ENCODE measurements at regions not wholly inside any gene's neighbourhood (a gene's known extent, or its start where the extent isn't known, plus 50 kb on each side); places are given as distances from the start of the nearest gene placed in this dataset.

DNA sequence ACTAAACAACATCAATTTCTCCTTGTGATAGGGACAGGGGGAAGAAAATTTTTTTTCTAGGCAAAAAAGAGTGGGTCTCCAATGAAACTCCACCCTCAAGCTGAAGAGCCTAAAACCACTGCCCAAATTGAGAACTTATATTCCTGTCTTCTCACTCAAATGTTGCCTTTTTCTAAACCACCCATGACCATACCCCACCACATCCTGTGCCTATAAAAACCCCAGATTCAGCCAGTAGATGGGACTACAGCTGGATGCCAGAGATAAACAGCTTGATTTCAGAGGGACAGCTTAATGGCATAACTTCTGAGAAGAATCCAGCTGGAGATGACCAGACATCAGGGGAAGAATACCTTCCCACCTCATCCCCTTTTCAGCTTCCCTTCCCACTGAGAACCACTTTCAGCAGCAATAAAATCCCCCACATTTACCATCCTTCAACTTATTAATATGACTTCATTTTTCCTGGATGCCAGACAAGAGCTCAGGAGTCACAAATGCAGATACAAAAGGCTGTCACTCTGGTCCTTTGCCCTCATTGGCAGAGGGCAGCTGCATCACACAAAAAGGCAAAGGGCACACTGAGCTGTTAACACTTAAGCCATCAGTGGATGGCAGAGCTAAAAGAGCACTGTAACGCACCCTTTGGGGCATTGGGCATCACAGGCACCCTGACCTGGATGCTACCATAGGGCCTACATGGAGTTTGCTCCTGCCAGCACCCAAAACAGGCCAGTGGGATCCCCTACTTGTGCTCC, 972.5 kb upstream of the CTNND2 start:
- no peak overlapping the region for H3K27ac ChIP-seq (ENCODE audit: extremely low read depth, low read depth, low read length)
- no peak overlapping the region for H3K4me3 ChIP-seq (ENCODE audit: low read depth, low read length)
- TF ChIP-seq WT1 (tag by site-specific recombination; IDR thresholded peaks at IDR 0.05) (no peak), ZNF555 (tag by site-specific recombination; conservative IDR thresholded peaks at IDR 0.05) (no peak), ZBTB7A (tag by site-specific recombination; IDR thresholded peaks at IDR 0.05; ENCODE audit: low read depth) (no peak)
- ChIA-PET POLR2A (no interaction called here), CTCF (no interaction called here)
- H3K9me3 ChIP-seq (ENCODE audit: control insufficient read depth, insufficient read depth, low read depth, low read length), result no peaks in the 10 kb centered on the region
- no peaks in the 10 kb centered on the region for H3K4me1 ChIP-seq (ENCODE audit: control insufficient read depth, insufficient read depth, low read length)
- no peaks in the 10 kb centered on the region for H3K36me3 ChIP-seq (ENCODE audit: control insufficient read depth in 2 of 2, insufficient read depth in 1 of 2, low read length in 2 of 2)

DNA sequence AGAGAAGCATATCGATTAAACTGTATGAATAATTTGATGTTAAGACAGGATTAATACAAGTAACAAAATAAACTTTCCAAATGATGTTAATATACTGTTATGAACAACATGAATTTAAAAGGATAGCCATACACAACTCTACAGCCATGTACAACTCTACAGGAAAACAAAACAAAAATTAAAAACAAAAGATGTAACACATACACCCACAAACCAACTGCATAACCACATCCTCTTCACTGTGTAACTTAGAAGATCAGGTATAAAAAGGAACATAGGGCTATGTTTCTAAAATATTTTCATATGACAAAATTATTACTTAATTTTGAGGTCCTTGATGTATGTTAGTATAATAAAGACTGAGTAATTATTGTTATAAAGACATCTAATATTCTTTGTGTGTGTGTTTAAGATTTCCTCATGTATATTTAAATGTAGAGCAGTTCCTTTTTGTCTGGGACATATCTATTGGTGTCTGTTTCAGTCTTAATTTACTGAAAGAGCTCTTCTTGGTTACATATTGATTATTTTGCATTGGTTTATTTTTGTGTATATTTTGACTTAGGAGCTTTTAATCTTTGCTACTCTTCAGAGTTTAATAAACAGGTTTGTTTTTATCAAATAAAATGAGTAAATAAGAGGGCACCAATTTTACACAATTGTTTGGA, 966.8 kb upstream of the CTNND2 start:
- no peak overlapping the region for H3K4me3 ChIP-seq (ENCODE audit: low read depth, low read length)
- H3K36me3 ChIP-seq (ENCODE audit: control insufficient read depth in 2 of 2, insufficient read depth in 1 of 2, low read length in 2 of 2), result no peaks in the 10 kb centered on the region
- H3K9me3 ChIP-seq (ENCODE audit: control insufficient read depth, insufficient read depth, low read depth, low read length), result no peaks in the 10 kb centered on the region
- CTCF ChIA-PET, result no interaction called here
- H3K27ac ChIP-seq (ENCODE audit: extremely low read depth, low read depth, low read length), result no peak overlapping the region
- TF ChIP-seq, protein P1, sequence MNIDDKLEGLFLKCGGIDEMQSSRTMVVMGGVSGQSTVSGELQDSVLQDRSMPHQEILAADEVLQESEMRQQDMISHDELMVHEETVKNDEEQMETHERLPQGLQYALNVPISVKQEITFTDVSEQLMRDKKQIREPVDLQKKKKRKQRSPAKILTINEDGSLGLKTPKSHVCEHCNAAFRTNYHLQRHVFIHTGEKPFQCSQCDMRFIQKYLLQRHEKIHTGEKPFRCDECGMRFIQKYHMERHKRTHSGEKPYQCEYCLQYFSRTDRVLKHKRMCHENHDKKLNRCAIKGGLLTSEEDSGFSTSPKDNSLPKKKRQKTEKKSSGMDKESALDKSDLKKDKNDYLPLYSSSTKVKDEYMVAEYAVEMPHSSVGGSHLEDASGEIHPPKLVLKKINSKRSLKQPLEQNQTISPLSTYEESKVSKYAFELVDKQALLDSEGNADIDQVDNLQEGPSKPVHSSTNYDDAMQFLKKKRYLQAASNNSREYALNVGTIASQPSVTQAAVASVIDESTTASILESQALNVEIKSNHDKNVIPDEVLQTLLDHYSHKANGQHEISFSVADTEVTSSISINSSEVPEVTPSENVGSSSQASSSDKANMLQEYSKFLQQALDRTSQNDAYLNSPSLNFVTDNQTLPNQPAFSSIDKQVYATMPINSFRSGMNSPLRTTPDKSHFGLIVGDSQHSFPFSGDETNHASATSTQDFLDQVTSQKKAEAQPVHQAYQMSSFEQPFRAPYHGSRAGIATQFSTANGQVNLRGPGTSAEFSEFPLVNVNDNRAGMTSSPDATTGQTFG (tag by site-specific recombination; IDR thresholded peaks at IDR 0.05; ENCODE audit: borderline replicate concordance), result no peak
- TF ChIP-seq SALL2 (tag by site-specific recombination; IDR thresholded peaks at IDR 0.05; ENCODE audit: borderline replicate concordance), result no peak
- no peak for TF ChIP-seq ZFP3 (tag by site-specific recombination; IDR thresholded peaks at IDR 0.05; ENCODE audit: low read depth)
- no peak for TF ChIP-seq ZNF660 (tag by site-specific recombination; IDR thresholded peaks at IDR 0.05)
- TF ChIP-seq, protein P2, sequence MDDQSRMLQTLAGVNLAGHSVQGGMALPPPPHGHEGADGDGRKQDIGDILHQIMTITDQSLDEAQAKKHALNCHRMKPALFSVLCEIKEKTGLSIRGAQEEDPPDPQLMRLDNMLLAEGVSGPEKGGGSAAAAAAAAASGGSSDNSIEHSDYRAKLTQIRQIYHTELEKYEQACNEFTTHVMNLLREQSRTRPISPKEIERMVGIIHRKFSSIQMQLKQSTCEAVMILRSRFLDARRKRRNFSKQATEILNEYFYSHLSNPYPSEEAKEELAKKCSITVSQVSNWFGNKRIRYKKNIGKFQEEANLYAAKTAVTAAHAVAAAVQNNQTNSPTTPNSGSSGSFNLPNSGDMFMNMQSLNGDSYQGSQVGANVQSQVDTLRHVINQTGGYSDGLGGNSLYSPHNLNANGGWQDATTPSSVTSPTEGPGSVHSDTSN (CRISPR knock-in tag; IDR thresholded peaks at IDR 0.05), result no peak
- TF ChIP-seq SP2 (tag by site-specific recombination; IDR thresholded peaks at IDR 0.05), result no peak
- no peak for TF ChIP-seq GLI2 (tag by site-specific recombination; IDR thresholded peaks at IDR 0.05; ENCODE audit: borderline replicate concordance, low read depth)
- TF ChIP-seq ZFP69B (tag by site-specific recombination; IDR thresholded peaks at IDR 0.05), result no peak
- no peak for TF ChIP-seq ZNF530 (tag by site-specific recombination; IDR thresholded peaks at IDR 0.05; ENCODE audit: low read depth)
- TF ChIP-seq ZNF133 (tag by site-specific recombination; IDR thresholded peaks at IDR 0.05), result no peak
- TF ChIP-seq, protein P3, sequence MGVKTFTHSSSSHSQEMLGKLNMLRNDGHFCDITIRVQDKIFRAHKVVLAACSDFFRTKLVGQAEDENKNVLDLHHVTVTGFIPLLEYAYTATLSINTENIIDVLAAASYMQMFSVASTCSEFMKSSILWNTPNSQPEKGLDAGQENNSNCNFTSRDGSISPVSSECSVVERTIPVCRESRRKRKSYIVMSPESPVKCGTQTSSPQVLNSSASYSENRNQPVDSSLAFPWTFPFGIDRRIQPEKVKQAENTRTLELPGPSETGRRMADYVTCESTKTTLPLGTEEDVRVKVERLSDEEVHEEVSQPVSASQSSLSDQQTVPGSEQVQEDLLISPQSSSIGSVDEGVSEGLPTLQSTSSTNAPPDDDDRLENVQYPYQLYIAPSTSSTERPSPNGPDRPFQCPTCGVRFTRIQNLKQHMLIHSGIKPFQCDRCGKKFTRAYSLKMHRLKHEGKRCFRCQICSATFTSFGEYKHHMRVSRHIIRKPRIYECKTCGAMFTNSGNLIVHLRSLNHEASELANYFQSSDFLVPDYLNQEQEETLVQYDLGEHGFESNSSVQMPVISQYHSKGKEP (tag by site-specific recombination; IDR thresholded peaks at IDR 0.05), result no peak
- TF ChIP-seq ZNF391 (tag by site-specific recombination; IDR thresholded peaks at IDR 0.05; ENCODE audit: borderline replicate concordance, low read depth), result no peak
- TF ChIP-seq ZNF423 (tag by site-specific recombination; IDR thresholded peaks at IDR 0.05), result no peak
- no peak for TF ChIP-seq ZNF473 (tag by site-specific recombination; IDR thresholded peaks at IDR 0.05)
- TF ChIP-seq, protein P4, sequence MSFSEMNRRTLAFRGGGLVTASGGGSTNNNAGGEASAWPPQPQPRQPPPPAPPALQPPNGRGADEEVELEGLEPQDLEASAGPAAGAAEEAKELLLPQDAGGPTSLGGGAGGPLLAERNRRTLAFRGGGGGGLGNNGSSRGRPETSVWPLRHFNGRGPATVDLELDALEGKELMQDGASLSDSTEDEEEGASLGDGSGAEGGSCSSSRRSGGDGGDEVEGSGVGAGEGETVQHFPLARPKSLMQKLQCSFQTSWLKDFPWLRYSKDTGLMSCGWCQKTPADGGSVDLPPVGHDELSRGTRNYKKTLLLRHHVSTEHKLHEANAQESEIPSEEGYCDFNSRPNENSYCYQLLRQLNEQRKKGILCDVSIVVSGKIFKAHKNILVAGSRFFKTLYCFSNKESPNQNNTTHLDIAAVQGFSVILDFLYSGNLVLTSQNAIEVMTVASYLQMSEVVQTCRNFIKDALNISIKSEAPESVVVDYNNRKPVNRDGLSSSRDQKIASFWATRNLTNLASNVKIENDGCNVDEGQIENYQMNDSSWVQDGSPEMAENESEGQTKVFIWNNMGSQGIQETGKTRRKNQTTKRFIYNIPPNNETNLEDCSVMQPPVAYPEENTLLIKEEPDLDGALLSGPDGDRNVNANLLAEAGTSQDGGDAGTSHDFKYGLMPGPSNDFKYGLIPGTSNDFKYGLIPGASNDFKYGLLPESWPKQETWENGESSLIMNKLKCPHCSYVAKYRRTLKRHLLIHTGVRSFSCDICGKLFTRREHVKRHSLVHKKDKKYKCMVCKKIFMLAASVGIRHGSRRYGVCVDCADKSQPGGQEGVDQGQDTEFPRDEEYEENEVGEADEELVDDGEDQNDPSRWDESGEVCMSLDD (tag by site-specific recombination; IDR thresholded peaks at IDR 0.05), result no peak
- TF ChIP-seq, protein P5, sequence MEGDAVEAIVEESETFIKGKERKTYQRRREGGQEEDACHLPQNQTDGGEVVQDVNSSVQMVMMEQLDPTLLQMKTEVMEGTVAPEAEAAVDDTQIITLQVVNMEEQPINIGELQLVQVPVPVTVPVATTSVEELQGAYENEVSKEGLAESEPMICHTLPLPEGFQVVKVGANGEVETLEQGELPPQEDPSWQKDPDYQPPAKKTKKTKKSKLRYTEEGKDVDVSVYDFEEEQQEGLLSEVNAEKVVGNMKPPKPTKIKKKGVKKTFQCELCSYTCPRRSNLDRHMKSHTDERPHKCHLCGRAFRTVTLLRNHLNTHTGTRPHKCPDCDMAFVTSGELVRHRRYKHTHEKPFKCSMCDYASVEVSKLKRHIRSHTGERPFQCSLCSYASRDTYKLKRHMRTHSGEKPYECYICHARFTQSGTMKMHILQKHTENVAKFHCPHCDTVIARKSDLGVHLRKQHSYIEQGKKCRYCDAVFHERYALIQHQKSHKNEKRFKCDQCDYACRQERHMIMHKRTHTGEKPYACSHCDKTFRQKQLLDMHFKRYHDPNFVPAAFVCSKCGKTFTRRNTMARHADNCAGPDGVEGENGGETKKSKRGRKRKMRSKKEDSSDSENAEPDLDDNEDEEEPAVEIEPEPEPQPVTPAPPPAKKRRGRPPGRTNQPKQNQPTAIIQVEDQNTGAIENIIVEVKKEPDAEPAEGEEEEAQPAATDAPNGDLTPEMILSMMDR (tag by site-specific recombination; IDR thresholded peaks at IDR 0.05), result no peak
- no peak for TF ChIP-seq ZNF623 (tag by site-specific recombination; IDR thresholded peaks at IDR 0.05)
- POLR2A ChIA-PET, result no interaction called here
- no peaks in the 10 kb centered on the region for H3K4me1 ChIP-seq (ENCODE audit: control insufficient read depth, insufficient read depth, low read length)
